Psoas muscle (tissue), 7 donors: ENCODE measurements at regions not wholly inside any gene's neighbourhood (a gene's known extent, or its start where the extent isn't known, plus 50 kb on each side); places are given as distances from the start of the nearest gene placed in this dataset.

Source experiments
- ATAC-seq, 4 donors: fragments of 200-7000 bp; cut with Tn5 transposase; one replicate each; pipeline ENCODE4 v1.9.1; 2020; ENCODE audit warnings: moderate library complexity in 3 of 4, mild to moderate bottlenecking in 2 of 4
- DNase-seq, 2 donors: peaks; one replicate each; pipeline ENCODE4 v3.0.0-alpha.2; 2020
- H3K27ac ChIP-seq: fragments of 200-600 bp; one replicate; pipeline ENCODE4 v1.8.0; 2022
- H3K27me3 ChIP-seq, 3 donors: fragments of 200-600 bp in 1 of 3; one replicate each; pipeline versions ENCODE4 v1.6.1 to v1.8.0; 2013 to 2022; ENCODE audit warnings: low read length in 2 of 3, mild to moderate bottlenecking in 2 of 3, moderate library complexity in 1 of 3; ENCODE audit not compliant: insufficient read depth in 3 of 3
- H3K36me3 ChIP-seq, 2 donors: fragments of 200-600 bp in 1 of 2; one replicate each; pipeline versions ENCODE4 v1.6.1 to v1.8.0; 2013 to 2022; ENCODE audit warnings: low read depth in 1 of 2, mild to moderate bottlenecking in 1 of 2, moderate library complexity in 1 of 2; ENCODE audit not compliant: insufficient read depth in 1 of 2
- H3K4me1 ChIP-seq: fragments of 200-600 bp; one replicate; pipeline ENCODE4 v1.8.0; 2022
- H3K4me3 ChIP-seq: fragments of 200-600 bp; one replicate; pipeline ENCODE4 v1.8.0; 2022; ENCODE audit warnings: mild to moderate bottlenecking
- H3K9me3 ChIP-seq: fragments of 200-600 bp; one replicate; pipeline ENCODE4 v1.8.0; 2022
- CTCF ChIP-seq: fragments of 200-600 bp; IDR thresholded peaks from one replicate; pipeline ENCODE4 v1.8.0; 2022; ENCODE audit warnings: antibody characterized with exemption
- WGBS, 3 donors: extraction: QIAGEN DNeasy Blood & Tissue Kit; methylation state at CpG; one replicate each; pipeline versions ENCODE4 v1.1.6 to v1.1.7; 2013; 5-methylcytosine and 5-hydroxymethylcytosine counted together
- intact Hi-C, 2 donors: fragments of 100-400 bp; cut with DNase I; formaldehyde crosslinking; loops; one replicate each; pipeline versions ENCODE4 v1.11.0 to v1.14.2; 2022
- donor health status: healthy with polysubstance abuse.
- donor health status: DM: no; HTN: no; CAD: no; lungs with moderate emphysema.
- donor health status: Bipolar disorder and iron deficiency.
- donor health status: healthy.
- donor health status: DM: yes; HTN: yes; CAD: no.
- donor health status: DM: no; HTN: no; CAD: no.
- donor health status: DM: yes; HTN: yes; CAD: no.

- intact Hi-C loops: no loop called here
- Histone ChIP-seq H3K4me3 (no peak overlapping the region), H3K9me3 (no peaks in the 10 kb centered on the region), H3K4me1 (no peaks in the 10 kb centered on the region), H3K27me3 (no peaks in the 10 kb centered on the region), H3K27ac (no peak overlapping the region), H3K36me3 (no peaks in the 10 kb centered on the region)
- ATAC-seq (no peak), DNase-seq (no peak)
- no peak for TF ChIP-seq CTCF
- 92 to 95% (median 93%) methylated on average over 7 of the region's 7 CpGs for WGBS, 3 donors
These were observed 117.9 kb downstream of the ETAA1 start for GRCh38 chr2:67515056-67515455.

- intact Hi-C loops: no loop called here
- 83 to 92% (median 84%) methylated on average over 1 of the region's 1 CpG for WGBS, 3 donors
- ATAC-seq (no peak), DNase-seq (no peak)
- Histone ChIP-seq H3K27ac (no peak overlapping the region), H3K27me3 (no peaks in the 10 kb centered on the region), H3K4me3 (no peak overlapping the region), H3K9me3 (no peaks in the 10 kb centered on the region), H3K4me1 (no peaks in the 10 kb centered on the region), H3K36me3 (no peaks in the 10 kb centered on the region)
- no peak for TF ChIP-seq CTCF
These were observed 118.4 kb downstream of the ETAA1 start for GRCh38 chr2:67515538-67515937.

GRCh38 chr2:67516362-67516761 lies 119.2 kb downstream of the ETAA1 start:
- intact Hi-C loops: no loop called here
- no peaks in the 10 kb centered on the region for H3K36me3 ChIP-seq
- DNase-seq (no peak), ATAC-seq (no peak)
- TF ChIP-seq CTCF: no peak
- H3K27me3 ChIP-seq: no peaks in the 10 kb centered on the region
- no peaks in the 10 kb centered on the region for H3K9me3 ChIP-seq
- no peak overlapping the region for H3K27ac ChIP-seq
- no peak overlapping the region for H3K4me3 ChIP-seq
- WGBS, 3 donors: 62 to 75% (median 73%) methylated on average over 5 of the region's 5 CpGs
- no peaks in the 10 kb centered on the region for H3K4me1 ChIP-seq

GRCh38 chr2:67516899-67517530 lies 119.9 kb downstream of the ETAA1 start:
- ATAC-seq: no peak
- no peaks in the 10 kb centered on the region for H3K36me3 ChIP-seq
- intact Hi-C loops: no loop called here
- H3K27me3 ChIP-seq: no peaks in the 10 kb centered on the region
- no peak for TF ChIP-seq CTCF
- H3K27ac ChIP-seq: no peak overlapping the region
- 63 to 66% (median 66%) methylated on average over 2 of the region's 2 CpGs for WGBS, 3 donors
- no peaks in the 10 kb centered on the region for H3K9me3 ChIP-seq
- no peak for DNase-seq
- H3K4me1 ChIP-seq: no peaks in the 10 kb centered on the region
- no peak overlapping the region for H3K4me3 ChIP-seq

GRCh38 chr2:67522148-67522547 lies 125.0 kb downstream of the ETAA1 start:
- Histone ChIP-seq H3K4me1 (no peaks in the 10 kb centered on the region), H3K27me3 (no peaks in the 10 kb centered on the region), H3K4me3 (no peak overlapping the region), H3K9me3 (no peaks in the 10 kb centered on the region), H3K36me3 (no peaks in the 10 kb centered on the region), H3K27ac (no peak overlapping the region)
- DNase-seq: no peak
- no peak for ATAC-seq
- WGBS, 3 donors: 82 to 100% (median 97%) methylated on average over 1 of the region's 1 CpG
- no peak for TF ChIP-seq CTCF
- intact Hi-C loops: no loop called here
